ENCODE measurements at regions not wholly inside any gene's neighbourhood (a gene's known extent, or its start where the extent isn't known, plus 50 kb on each side); places are given as distances from the start of the nearest gene placed in this dataset.
A peak's percentile ranks its signal among the peaks of the same experiment; 100 is the strongest.
"Not testable (repeated sequence)": the region's sequence is repeated elsewhere in the genome, so short reads cannot be mapped to it uniquely, and the experiment has no call there.

DNA sequence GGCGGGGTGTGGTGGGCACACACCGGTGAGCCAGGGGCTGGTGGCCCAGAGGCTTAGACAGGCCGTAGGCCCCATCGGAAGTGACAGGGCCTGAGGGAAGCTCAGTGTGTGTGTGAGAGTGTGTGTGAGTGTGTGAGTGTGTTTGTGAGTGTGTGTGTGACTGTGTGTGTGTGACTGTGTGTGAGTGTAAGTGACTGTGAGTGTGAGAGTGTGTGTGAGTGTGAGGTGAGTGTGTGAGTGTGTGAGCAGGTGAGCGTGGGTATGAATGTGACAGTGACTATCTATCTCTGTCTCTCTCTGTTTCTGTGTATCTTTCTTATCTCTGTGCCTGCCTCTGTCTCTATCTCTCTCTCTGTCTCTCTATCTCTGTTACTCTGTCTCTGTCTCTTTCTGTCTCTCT, 171.6 kb downstream of the TMEM121 start:
- peak; percentile 49; the same call in 1 of the 2 replicates for TF ChIP-seq POLR2AphosphoS5 (IDR thresholded peaks at IDR 0.05; ENCODE audit: low read depth, low read length)
- not testable (repeated sequence) for FAIRE-seq

GRCh38 chr14:105698940-105699556, 172.7 kb downstream of the TMEM121 start:
- DNase-seq (ENCODE audit: insufficient read length); FAIRE-seq: not testable (repeated sequence)

More for the DNA sequence above, 171.6 kb downstream of the TMEM121 start:
- DNase-seq (ENCODE audit: insufficient read length), result not testable (repeated sequence)

GRCh38 chr14:105699706-105700105, 173.3 kb downstream of the TMEM121 start:
- DNase-seq (ENCODE audit: insufficient read length); FAIRE-seq: not testable (repeated sequence)

- not testable (repeated sequence) for FAIRE-seq; DNase-seq (ENCODE audit: insufficient read length)
- TF ChIP-seq POLR2A (IDR thresholded peaks at IDR 0.05; ENCODE audit: low read depth, low read length), result 0 out of 2 replicates have a peak, but pooled peaks have one; percentile 20
These were observed 173.8 kb downstream of the TMEM121 start for GRCh38 chr14:105700146-105700545.

GRCh38 chr14:105700622-105701288, 174.4 kb downstream of the TMEM121 start:
- FAIRE-seq, result peak; percentile 62
- no peak for DNase-seq (ENCODE audit: insufficient read length)
- TF ChIP-seq POLR2A (IDR thresholded peaks at IDR 0.05; ENCODE audit: low read depth, low read length) (no peak), TAF1 (IDR thresholded peaks at IDR 0.05; ENCODE audit: borderline replicate concordance, low read depth, low read length) (no peak), POLR2AphosphoS5 (IDR thresholded peaks at IDR 0.05; ENCODE audit: low read depth, low read length) (no peak)

DNA sequence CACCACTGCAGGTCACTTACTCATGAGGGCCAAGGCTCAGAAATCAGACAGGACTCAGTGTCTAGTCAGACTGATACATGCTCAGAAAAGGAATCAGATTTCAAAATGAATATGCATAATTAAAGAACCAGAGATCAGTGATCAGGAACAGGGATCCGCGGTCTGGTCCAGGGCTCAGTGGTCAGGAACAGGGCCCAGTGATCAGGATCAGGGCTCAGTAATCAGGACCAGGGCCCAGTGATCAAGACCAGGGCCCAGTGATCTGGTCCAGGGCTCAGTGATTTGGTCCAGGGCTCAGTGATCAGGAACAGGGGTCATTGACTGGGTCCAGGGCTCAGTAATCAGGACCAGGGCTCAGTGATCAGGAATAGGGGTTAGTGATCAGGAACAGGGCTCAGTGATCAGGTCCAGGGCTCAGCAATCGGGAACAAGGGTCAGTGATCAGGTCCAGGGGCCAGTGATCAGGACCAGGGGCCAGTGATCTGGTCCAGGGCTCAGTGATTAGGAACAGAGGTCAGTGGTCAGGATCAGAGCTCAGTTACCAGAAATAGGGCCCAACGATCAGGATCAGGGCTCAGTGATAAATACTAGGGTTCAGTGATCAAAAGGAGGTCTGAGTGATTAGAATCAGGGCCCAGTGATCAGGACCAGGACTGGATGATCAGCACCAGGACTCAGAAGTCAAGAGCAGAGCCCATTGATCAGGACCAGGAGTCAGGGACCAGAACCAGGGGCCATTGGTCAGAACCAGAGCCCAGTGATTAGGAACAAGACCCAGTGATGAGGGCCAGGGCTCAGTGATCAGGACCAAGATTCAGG, 175.3 kb downstream of the TMEM121 start:
- FAIRE-seq, result no peak
- DNase-seq (ENCODE audit: insufficient read length), result no peak
- TF ChIP-seq TAF1 (IDR thresholded peaks at IDR 0.05; ENCODE audit: borderline replicate concordance, low read depth, low read length) (no peak), POLR2A (IDR thresholded peaks at IDR 0.05; ENCODE audit: low read depth, low read length) (peak; percentile 15; the same call in 1 of the 2 replicates)

DNA sequence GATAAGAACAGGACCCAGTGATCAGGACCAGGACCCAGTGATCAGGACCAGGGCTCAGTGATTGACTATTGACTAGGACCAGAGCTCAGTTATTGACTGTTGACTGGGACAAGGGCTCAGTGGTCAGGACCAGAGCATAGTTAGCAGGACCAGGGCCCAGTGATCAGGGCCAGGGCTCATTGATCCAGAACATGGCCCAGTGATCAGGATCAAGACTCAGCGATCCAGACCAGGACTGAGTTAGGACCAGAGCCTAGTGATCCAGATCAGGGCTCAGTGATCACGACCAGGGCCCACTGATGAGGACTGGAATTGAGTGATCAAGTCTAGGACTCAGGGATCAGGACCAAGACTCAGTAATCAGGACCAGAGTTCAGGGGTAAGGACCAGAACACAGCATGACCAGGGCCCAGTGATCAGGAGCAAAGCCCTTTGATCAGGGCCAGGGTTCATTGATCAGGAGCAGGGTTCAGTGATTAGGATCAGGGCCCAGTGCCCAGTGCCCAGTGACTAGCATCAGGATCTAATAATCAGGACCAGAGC, 176.0 kb downstream of the TMEM121 start:
- TF ChIP-seq POLR2A (IDR thresholded peaks at IDR 0.05; ENCODE audit: low read depth, low read length), result peak; percentile 44; the same call in 1 of the 2 replicates
- TF ChIP-seq POLR2AphosphoS5 (IDR thresholded peaks at IDR 0.05; ENCODE audit: low read depth, low read length), result no peak; the same call in 1 of the 2 replicates
- FAIRE-seq (no peak), DNase-seq (ENCODE audit: insufficient read length) (no peak)

DNA sequence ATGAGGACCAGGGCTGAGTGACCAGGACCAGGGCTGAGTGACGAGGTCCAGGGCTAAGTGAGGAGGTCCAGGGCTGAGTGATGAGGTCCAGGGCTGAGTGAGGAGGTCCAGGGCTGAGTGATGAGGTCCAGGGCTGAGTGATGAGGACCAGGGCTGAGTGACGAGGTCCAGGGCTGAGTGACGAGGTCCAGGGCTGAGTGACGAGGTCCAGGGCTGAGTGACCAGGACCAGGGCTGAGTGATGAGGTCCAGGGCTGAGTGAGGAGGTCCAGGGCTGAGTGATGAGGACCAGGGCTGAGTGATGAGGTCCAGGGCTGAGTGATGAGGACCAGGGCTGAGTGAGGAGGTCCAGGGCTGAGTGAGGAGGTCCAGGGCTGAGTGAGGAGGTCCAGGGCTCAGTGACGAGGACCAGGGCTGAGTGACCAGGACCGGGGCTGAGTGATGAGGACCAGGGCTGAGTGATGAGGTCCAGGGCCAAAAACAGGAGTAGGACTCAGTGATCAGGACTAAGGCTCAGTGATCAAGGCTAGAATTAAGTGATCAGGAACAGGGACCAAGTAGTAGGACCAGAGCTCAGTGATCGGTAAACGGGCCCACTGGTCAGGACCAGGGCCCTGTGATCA, 176.8 kb downstream of the TMEM121 start:
- DNase-seq (ENCODE audit: insufficient read length); FAIRE-seq: not testable (repeated sequence)

DNA sequence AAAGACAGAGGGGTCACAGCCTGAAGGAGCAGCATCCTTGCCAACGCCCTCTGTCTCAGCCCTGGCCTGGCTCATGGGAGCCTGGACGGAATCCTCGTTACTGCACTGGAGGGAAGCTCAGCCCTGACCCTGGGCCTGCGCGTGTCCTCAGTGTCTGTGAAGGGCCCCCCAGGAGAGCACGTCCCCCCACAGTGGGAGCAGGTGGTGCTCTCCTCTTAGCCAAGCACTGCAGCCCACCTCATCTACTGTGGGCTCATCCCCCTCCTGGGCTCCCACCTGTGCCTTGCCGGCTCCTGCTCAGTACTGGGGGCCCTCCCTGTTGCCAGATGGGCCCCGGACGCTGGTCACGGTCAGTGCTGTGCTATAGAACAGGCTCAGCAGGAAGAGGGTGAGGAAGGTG, 177.7 kb downstream of the TMEM121 start:
- not testable (repeated sequence) for DNase-seq (ENCODE audit: insufficient read length); FAIRE-seq

DNA sequence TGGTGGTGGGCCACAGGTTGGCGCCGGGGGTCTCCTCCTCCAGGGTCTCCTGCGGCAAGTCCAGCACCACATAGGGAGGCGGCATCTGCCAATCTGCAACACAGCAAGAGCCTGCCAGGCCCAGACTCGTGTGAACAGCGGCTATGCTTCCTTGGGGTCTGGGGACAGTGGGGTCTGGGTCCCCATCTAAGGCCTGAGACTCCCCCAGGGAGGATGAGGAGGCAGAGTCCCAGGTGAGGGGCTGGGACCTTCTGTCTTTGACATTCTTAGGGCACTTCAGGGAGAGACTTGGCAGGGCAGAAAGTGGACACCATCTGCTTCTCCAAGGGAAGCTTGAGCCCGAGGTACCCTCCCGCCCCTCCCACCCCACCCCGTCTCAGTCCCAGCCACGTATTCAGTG, 178.1 kb downstream of the TMEM121 start:
- FAIRE-seq; DNase-seq (ENCODE audit: insufficient read length): not testable (repeated sequence)
- TF ChIP-seq POLR2AphosphoS5 (IDR thresholded peaks at IDR 0.05; ENCODE audit: low read depth, low read length), result peak; percentile 21; the same call in 1 of the 2 replicates

DNA sequence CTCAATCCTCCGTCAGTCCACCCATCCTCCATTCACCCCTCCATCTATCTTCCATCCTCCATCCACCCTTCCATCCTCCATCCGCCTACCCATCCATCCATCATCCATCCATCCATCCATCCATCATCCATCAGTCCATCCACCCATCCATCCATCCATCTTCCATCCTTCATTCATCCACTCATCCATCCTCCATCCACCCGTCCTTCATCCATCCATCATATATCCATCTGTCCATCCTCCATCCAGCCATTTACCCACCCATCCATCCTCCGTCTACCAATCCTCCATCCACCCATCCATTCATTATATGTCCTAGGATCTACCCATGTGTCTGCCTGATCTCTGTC, 179.1 kb downstream of the TMEM121 start:
- FAIRE-seq; DNase-seq (ENCODE audit: insufficient read length): not testable (repeated sequence)

DNA sequence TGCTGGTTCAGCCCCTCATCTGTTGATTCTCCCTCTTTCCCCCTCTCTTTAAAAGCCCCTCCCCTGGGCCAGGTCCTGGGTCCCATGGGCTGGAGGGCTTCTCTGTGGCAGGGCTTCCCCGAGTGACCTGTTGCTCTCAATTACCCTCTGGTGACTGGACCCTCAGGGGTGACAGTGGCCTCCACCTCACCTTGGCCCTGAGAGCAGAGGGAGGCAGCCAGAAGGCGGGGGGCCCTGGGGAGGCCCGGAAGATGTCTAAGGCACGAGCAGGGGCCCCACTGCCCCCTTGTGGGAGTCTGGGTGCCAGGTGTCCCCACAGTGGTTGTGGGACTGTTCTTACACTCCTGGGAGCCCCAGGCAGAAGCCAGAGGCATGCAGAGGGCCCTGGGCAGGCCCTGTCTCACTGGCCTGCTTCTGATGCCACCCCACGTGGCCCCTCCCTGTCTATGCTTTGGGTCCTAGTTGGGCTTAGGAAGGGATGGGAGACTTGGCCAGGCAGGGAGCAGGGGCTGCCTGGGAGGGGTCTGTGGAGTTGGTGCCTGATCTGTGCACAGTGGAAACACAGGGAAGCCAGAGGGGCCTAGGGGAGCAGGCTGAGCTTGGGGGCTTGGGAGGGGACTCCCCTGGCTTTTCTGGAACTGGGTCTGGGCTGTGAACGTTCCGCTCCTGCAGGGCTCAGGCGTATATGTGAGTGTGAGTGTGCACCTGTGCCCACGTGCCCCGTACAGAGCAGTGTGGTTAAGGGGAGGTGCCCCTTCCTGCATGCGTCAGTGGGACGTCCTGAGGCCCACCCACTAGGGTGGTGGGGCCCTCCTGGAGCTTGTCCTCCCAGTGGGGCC, 179.7 kb downstream of the TMEM121 start:
- TF ChIP-seq POLR2A (IDR thresholded peaks at IDR 0.05; ENCODE audit: low read depth, low read length), result 0 out of 2 replicates have a peak, but pooled peaks have one; percentile 20
- not testable (repeated sequence) for DNase-seq (ENCODE audit: insufficient read length)
- peak; percentile 94 for FAIRE-seq
